AG09319 (cell line): ENCODE measurements at regions not wholly inside any gene's neighbourhood (a gene's known extent, or its start where the extent isn't known, plus 50 kb on each side); places are given as distances from the start of the nearest gene placed in this dataset.

Experiments used
- DNase-seq: peaks from one replicate; pipeline ENCODE4 v3.0.0-alpha.2; 2010; ENCODE audit warnings: low read depth; ENCODE audit errors: extremely low read depth
- CTCF ChIP-seq: IDR thresholded peaks from 2 replicates; pipeline ENCODE4 v1.5.1; 2011; ENCODE audit warnings: low read depth, mild to moderate bottlenecking, inconsistent platforms, low read length, moderate library complexity

GRCh38 chr14:43031598-43031997 is 1424.9 kb downstream of the LRFN5 start:
- no peak for TF ChIP-seq CTCF
- no peak for DNase-seq

GRCh38 chr14:43022094-43022800 is 1415.6 kb downstream of the LRFN5 start:
- TF ChIP-seq CTCF = no peak
- no peak for DNase-seq

- TF ChIP-seq CTCF = no peak
- DNase-seq = no peak
Observed at GRCh38 chr14:43019826-43020225, 1413.2 kb downstream of the LRFN5 start.

GRCh38 chr14:43014338-43014737 is 1407.7 kb downstream of the LRFN5 start:
- no peak for TF ChIP-seq CTCF
- no peak for DNase-seq

- TF ChIP-seq CTCF = no peak
Observed at GRCh38 chr14:43012817-43013216, 1406.1 kb downstream of the LRFN5 start.

GRCh38 chr14:43005807-43006206 is 1399.1 kb downstream of the LRFN5 start:
- DNase-seq = no peak
- TF ChIP-seq CTCF = no peak

More at GRCh38 chr14:43012817-43013216, 1406.1 kb downstream of the LRFN5 start:
- no peak for DNase-seq

GRCh38 chr14:43003845-43004244 is 1397.2 kb downstream of the LRFN5 start:
- no peak for TF ChIP-seq CTCF
- no peak for DNase-seq
